ENCODE measurements at regions not wholly inside any gene's neighbourhood (a gene's known extent, or its start where the extent isn't known, plus 50 kb on each side); places are given as distances from the start of the nearest gene placed in this dataset.

DNA sequence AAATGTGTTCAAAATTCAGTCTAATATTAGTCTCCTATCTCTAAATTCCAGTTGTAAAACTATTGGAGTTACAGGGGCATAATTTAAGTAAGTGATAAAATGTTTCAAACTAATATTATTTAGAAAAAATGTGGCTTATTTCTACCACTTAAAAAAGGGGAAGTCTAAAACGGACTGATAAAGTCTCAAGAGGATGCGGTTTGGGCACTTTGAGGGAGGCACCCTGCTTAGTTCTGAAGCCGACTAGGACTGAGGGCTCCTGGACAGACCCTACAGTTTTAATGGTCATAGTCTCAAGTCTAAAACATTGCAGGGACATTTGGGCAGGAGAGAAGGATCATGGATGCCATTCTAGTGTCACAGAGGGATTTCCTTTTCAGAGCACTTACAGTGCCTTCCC is 566.3 kb downstream of the NR2F2 start:
- no peak overlapping the region for H3K4me3 Mint-ChIP-seq
- no peaks in the 10 kb centered on the region for H3K9me3 ChIP-seq (ENCODE audit: control insufficient read depth in 2 of 3, low read length in 3 of 3)
- H3K4me1 ChIP-seq (ENCODE audit: control insufficient read depth in 2 of 2, insufficient read depth in 2 of 2, low read length in 2 of 2) = no peaks in the 10 kb centered on the region
- H3K9me3 Mint-ChIP-seq = peaks cover 0 to 7% (median 5%) of the 10 kb centered on the region in 11 donors
- H3K27me3 ChIP-seq (ENCODE audit: control insufficient read depth in 2 of 2, insufficient read depth in 2 of 2, low read length in 2 of 2) = no peaks in the 10 kb centered on the region
- H3K4me1 Mint-ChIP-seq = peaks cover 0 to 5% (median 0%) of the 10 kb centered on the region in 7 donors
- peaks cover 0 to 11% (median 0%) of the 10 kb centered on the region in 5 donors for H3K27me3 Mint-ChIP-seq
- H3K27ac Mint-ChIP-seq = no peak overlapping the region
- H3K36me3 Mint-ChIP-seq = no peaks in the 10 kb centered on the region
- DNase-seq (no peak), ATAC-seq (no peak)
- intact Hi-C loops (cut with micrococcal nuclease) = no loop called here
- ChIA-PET CTCF (interaction anchor here (0.6 kb wide), 1 partner anchor 1634 kb away, joined by 5 read pairs; no protein-coding TSS in a partner anchor), POLR2A (no interaction called here)
- no peak overlapping the region for H3K4me3 ChIP-seq (ENCODE audit: low read length)
- no peak overlapping the region for H3K27ac ChIP-seq (ENCODE audit: low read depth, low read length)
- H3K36me3 ChIP-seq (ENCODE audit: control insufficient read depth in 2 of 3, insufficient read depth in 3 of 3, low read length in 3 of 3) = no peaks in the 10 kb centered on the region

DNA sequence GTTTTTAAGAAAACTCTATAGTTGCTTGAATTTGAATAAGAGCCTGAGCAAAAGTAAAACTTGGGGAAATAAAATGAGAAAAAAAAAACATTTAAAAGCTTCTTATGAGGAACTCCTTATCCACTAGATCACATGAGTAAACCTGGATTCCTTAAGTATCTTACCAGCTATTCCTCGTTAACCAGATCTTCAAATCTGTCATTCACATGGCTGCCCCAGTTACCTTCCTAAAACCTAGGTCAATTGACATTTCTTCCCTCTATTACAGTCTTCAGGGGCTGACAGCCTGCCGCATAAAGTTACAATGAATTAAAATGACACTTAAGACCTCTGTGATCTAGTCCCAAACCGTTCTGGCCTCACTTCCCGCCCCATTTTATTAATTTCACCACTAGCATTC is 583.6 kb downstream of the NR2F2 start:
- no peaks in the 10 kb centered on the region for H3K36me3 ChIP-seq (ENCODE audit: control insufficient read depth in 2 of 3, insufficient read depth in 3 of 3, low read length in 3 of 3)

DNA sequence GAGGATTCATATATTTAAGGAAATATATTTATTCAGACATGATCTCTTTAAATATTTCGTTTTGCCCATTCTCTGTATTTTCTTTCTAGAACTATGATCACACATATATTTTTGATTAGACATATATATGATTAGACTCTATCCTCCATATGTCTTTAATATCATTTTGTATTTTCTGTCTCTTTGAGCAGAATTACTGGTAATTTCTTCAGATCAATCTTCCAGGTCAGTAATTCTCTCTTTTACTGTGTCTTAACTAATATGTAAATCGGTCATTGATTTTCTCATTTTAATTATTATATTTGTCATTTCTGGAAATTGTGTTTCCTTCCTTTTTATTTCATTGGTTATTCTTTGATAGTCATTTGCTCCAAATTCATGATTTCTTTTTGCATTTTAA is 586.2 kb downstream of the NR2F2 start:
- H3K9me3 Mint-ChIP-seq = peaks cover 3 to 50% (median 19%) of the 10 kb centered on the region in 11 donors
- H3K36me3 Mint-ChIP-seq = peaks cover 0 to 6% (median 0%) of the 10 kb centered on the region in 5 donors
- Histone ChIP-seq H3K27me3 (ENCODE audit: control insufficient read depth in 2 of 2, insufficient read depth in 2 of 2, low read length in 2 of 2) (no peaks in the 10 kb centered on the region), H3K9me3 (ENCODE audit: control insufficient read depth in 2 of 3, low read length in 3 of 3) (peaks cover 0 to 6% (median 0%) of the 10 kb centered on the region in 3 experiments), H3K4me1 (ENCODE audit: control insufficient read depth in 2 of 2, insufficient read depth in 2 of 2, low read length in 2 of 2) (no peaks in the 10 kb centered on the region), H3K4me3 (ENCODE audit: low read length) (no peak overlapping the region), H3K27ac (ENCODE audit: low read depth, low read length) (no peak overlapping the region), H3K36me3 (ENCODE audit: control insufficient read depth in 2 of 3, insufficient read depth in 3 of 3, low read length in 3 of 3) (no peaks in the 10 kb centered on the region)
- H3K27me3 Mint-ChIP-seq = peaks cover 0 to 4% (median 0%) of the 10 kb centered on the region in 5 donors
- ATAC-seq (no peak), DNase-seq (no peak)
- POLR2A ChIA-PET = no interaction called here
- CTCF ChIA-PET = no interaction called here
- H3K27ac Mint-ChIP-seq = no peak overlapping the region
- H3K4me3 Mint-ChIP-seq = no peak overlapping the region
- no peaks in the 10 kb centered on the region for H3K4me1 Mint-ChIP-seq
- intact Hi-C loops (cut with micrococcal nuclease) = no loop called here

More for the DNA sequence above, 583.6 kb downstream of the NR2F2 start:
- no peaks in the 10 kb centered on the region for H3K27me3 Mint-ChIP-seq
- peaks cover 0 to 6% (median 0%) of the 10 kb centered on the region in 5 donors for H3K36me3 Mint-ChIP-seq
- no peak overlapping the region for H3K4me3 ChIP-seq (ENCODE audit: low read length)
- peaks cover 0 to 6% (median 0%) of the 10 kb centered on the region in 3 experiments for H3K9me3 ChIP-seq (ENCODE audit: control insufficient read depth in 2 of 3, low read length in 3 of 3)
- no peaks in the 10 kb centered on the region for H3K27me3 ChIP-seq (ENCODE audit: control insufficient read depth in 2 of 2, insufficient read depth in 2 of 2, low read length in 2 of 2)
- DNase-seq = no peak
- ChIA-PET POLR2A (no interaction called here), CTCF (no interaction called here)
- no peaks in the 10 kb centered on the region for H3K4me1 Mint-ChIP-seq
- H3K4me1 ChIP-seq (ENCODE audit: control insufficient read depth in 2 of 2, insufficient read depth in 2 of 2, low read length in 2 of 2) = no peaks in the 10 kb centered on the region
- no peak overlapping the region for H3K27ac ChIP-seq (ENCODE audit: low read depth, low read length)
- H3K27ac Mint-ChIP-seq = no peak overlapping the region
- intact Hi-C loops (cut with micrococcal nuclease) = no loop called here
- peaks cover 3 to 35% (median 14%) of the 10 kb centered on the region in 11 donors for H3K9me3 Mint-ChIP-seq
- no peak overlapping the region for H3K4me3 Mint-ChIP-seq
- ATAC-seq = no peak

DNA sequence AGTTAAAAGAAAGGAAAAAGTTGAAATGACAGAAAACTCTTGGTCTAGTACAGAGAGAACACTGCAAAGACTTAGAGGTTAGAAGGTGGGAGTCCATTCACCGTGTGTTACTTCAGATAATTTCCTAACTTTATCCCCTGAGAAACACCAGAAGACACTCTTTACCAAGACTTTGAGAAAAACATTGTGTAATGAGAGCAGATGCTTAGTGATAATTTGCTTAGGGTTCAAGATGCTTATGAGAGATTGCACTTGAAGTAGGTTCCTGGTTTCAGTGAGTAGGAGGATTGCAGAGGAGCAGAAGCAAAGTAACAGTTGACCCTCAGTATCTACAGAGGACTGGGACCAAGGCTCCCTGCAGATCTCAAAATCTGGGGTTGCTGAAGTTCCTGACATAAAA is 594.1 kb downstream of the NR2F2 start:
- H3K27me3 ChIP-seq (ENCODE audit: control insufficient read depth in 2 of 2, insufficient read depth in 2 of 2, low read length in 2 of 2) = no peaks in the 10 kb centered on the region
- ChIA-PET CTCF (no interaction called here), POLR2A (no interaction called here)
- no peak overlapping the region for H3K27ac ChIP-seq (ENCODE audit: low read depth, low read length)
- peaks cover 0 to 20% (median 6%) of the 10 kb centered on the region in 11 donors for H3K9me3 Mint-ChIP-seq
- DNase-seq (no peak), ATAC-seq (no peak)
- H3K4me1 Mint-ChIP-seq = no peaks in the 10 kb centered on the region
- H3K4me1 ChIP-seq (ENCODE audit: control insufficient read depth in 2 of 2, insufficient read depth in 2 of 2, low read length in 2 of 2) = no peaks in the 10 kb centered on the region
- H3K4me3 Mint-ChIP-seq = no peak overlapping the region
- no peaks in the 10 kb centered on the region for H3K36me3 Mint-ChIP-seq
- no peaks in the 10 kb centered on the region for H3K9me3 ChIP-seq (ENCODE audit: control insufficient read depth in 2 of 3, low read length in 3 of 3)
- H3K36me3 ChIP-seq (ENCODE audit: control insufficient read depth in 2 of 3, insufficient read depth in 3 of 3, low read length in 3 of 3) = no peaks in the 10 kb centered on the region
- H3K27me3 Mint-ChIP-seq = peaks cover 0 to 15% (median 3%) of the 10 kb centered on the region in 5 donors
- intact Hi-C loops (cut with micrococcal nuclease) = no loop called here
- H3K27ac Mint-ChIP-seq = no peak overlapping the region
- no peak overlapping the region for H3K4me3 ChIP-seq (ENCODE audit: low read length)

DNA sequence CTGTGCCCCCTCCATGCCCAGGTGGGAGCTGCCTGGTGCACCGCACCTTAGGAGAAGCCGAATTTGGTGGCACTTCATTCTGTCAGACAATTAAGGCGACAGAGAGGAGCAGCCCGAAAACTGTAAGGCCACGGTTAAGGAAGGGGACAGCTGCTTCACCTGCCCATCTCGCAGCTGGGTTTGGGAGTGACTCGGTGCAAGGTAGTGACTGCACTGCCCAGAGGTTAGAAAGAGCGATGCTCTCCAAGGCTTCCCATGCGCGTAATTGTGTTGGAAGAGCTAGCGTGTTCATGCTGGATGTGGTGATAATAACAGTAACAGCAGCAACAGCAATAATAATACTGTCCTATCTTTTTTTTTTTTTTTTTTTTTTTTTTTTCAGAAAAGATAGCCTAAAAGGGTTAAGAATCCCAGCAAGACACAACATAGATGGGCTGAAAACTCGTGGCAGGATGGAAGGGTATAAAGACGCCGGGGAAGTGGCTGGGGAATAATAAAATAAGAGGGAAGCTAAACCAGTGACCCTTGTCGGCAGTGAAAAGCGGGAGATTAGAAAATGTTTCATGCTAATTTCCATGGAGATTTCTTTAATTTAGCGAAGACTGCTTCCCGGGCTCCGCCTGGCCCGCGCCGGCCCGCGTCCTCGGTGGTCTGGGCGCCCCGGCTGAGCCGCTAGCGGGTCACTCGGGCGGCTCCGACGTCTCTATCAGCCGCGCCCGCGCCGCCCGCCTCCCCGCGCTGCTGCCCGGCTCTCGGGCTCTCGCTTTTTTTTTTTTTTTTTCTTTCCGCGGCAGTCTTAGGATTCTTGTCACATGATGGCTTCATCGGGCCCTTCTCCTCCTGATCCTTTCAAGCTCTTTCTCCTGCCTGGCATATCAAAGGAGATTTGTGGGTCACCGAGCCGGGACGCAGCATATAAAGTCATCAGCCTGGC is 617.1 kb downstream of the NR2F2 start:
- ATAC-seq (no peak), DNase-seq (no peak)
- intact Hi-C loops (cut with micrococcal nuclease) = no loop called here
- Mint-ChIP-seq H3K27ac (no peak overlapping the region), H3K36me3 (peaks cover 0 to 4% (median 0%) of the 10 kb centered on the region in 5 donors), H3K4me1 (peaks cover 0 to 2% (median 0%) of the 10 kb centered on the region in 7 donors), H3K9me3 (peaks cover 0 to 18% (median 4%) of the 10 kb centered on the region in 11 donors), H3K27me3 (peaks cover 27 to 72% (median 38%) of the 10 kb centered on the region in 5 donors), H3K4me3 (no peak overlapping the region)
- no peaks in the 10 kb centered on the region for H3K9me3 ChIP-seq (ENCODE audit: control insufficient read depth in 2 of 3, low read length in 3 of 3)
- no peaks in the 10 kb centered on the region for H3K36me3 ChIP-seq (ENCODE audit: control insufficient read depth in 2 of 3, insufficient read depth in 3 of 3, low read length in 3 of 3)
- H3K4me1 ChIP-seq (ENCODE audit: control insufficient read depth in 2 of 2, insufficient read depth in 2 of 2, low read length in 2 of 2) = no peaks in the 10 kb centered on the region
- H3K27me3 ChIP-seq (ENCODE audit: control insufficient read depth in 2 of 2, insufficient read depth in 2 of 2, low read length in 2 of 2) = peaks cover 0 to 4% of the 10 kb centered on the region in 2 donors
- no peak overlapping the region for H3K27ac ChIP-seq (ENCODE audit: low read depth, low read length)
- no peak overlapping the region for H3K4me3 ChIP-seq (ENCODE audit: low read length)
- ChIA-PET POLR2A (no interaction called here), CTCF (no interaction called here)

DNA sequence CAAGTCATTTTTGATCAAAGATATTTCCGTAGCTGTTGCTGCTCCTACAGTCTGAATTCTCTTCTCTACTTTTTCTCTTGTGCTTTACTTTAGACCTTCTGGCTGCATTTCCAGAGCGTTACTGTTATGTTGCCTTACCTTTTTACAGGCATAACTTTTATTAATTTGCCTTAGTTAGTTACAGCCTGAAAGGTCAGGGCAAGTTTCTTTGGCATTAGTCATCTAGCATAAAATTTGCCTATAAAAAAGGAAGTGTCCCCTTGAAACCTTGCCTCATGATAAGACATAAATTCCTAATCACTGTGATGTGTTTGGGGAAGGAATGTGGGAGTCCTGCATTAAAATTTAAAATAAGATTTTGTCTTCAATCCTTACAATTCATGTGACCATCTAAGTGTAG is 618.5 kb downstream of the NR2F2 start:
- no peaks in the 10 kb centered on the region for H3K4me1 ChIP-seq (ENCODE audit: control insufficient read depth in 2 of 2, insufficient read depth in 2 of 2, low read length in 2 of 2)
- no peaks in the 10 kb centered on the region for H3K27me3 ChIP-seq (ENCODE audit: control insufficient read depth in 2 of 2, insufficient read depth in 2 of 2, low read length in 2 of 2)
- Mint-ChIP-seq H3K4me1 (peaks cover 0 to 2% (median 0%) of the 10 kb centered on the region in 7 donors), H3K27me3 (peaks cover 27 to 73% (median 38%) of the 10 kb centered on the region in 5 donors), H3K36me3 (peaks cover 0 to 4% (median 0%) of the 10 kb centered on the region in 5 donors), H3K9me3 (peaks cover 0 to 18% (median 0%) of the 10 kb centered on the region in 11 donors), H3K27ac (no peak overlapping the region), H3K4me3 (no peak overlapping the region)
- no peak overlapping the region for H3K4me3 ChIP-seq (ENCODE audit: low read length)
- ChIA-PET POLR2A (no interaction called here), CTCF (no interaction called here)
- no peaks in the 10 kb centered on the region for H3K9me3 ChIP-seq (ENCODE audit: control insufficient read depth in 2 of 3, low read length in 3 of 3)
- no peak for ATAC-seq
- H3K36me3 ChIP-seq (ENCODE audit: control insufficient read depth in 2 of 3, insufficient read depth in 3 of 3, low read length in 3 of 3) = no peaks in the 10 kb centered on the region
- H3K27ac ChIP-seq (ENCODE audit: low read depth, low read length) = no peak overlapping the region
- no peak for DNase-seq
- intact Hi-C loops (cut with micrococcal nuclease) = no loop called here

DNA sequence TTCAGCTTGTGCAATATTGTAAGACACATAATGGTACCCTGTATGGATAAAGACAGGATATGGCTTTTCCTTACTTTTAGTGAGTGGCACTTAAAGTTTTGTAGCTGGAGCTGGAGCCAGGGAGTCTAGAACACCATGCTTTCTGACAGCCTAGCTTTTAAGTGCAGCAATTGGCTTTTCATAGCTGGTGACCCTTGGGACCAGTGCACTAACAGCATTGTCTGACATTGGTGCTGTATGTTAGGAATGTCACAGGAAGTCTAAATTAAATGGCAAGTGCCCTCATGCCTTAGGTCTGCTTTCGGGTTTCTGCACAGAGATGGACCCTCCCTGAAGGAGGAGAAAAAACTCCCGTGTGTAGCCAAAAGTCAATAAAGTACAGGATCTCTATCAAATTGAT is 628.2 kb downstream of the NR2F2 start:
- Histone ChIP-seq H3K36me3 (ENCODE audit: control insufficient read depth in 2 of 3, insufficient read depth in 3 of 3, low read length in 3 of 3) (no peaks in the 10 kb centered on the region), H3K27ac (ENCODE audit: low read depth, low read length) (no peak overlapping the region), H3K4me1 (ENCODE audit: control insufficient read depth in 2 of 2, insufficient read depth in 2 of 2, low read length in 2 of 2) (no peaks in the 10 kb centered on the region), H3K9me3 (ENCODE audit: control insufficient read depth in 2 of 3, low read length in 3 of 3) (no peaks in the 10 kb centered on the region), H3K27me3 (ENCODE audit: control insufficient read depth in 2 of 2, insufficient read depth in 2 of 2, low read length in 2 of 2) (no peaks in the 10 kb centered on the region), H3K4me3 (ENCODE audit: low read length) (no peak overlapping the region)
- ChIA-PET CTCF (no interaction called here), POLR2A (no interaction called here)
- intact Hi-C loops (cut with micrococcal nuclease) = no loop called here
- no peak overlapping the region for H3K4me3 Mint-ChIP-seq
- H3K9me3 Mint-ChIP-seq = peaks cover 0 to 11% (median 3%) of the 10 kb centered on the region in 11 donors
- no peak overlapping the region for H3K27ac Mint-ChIP-seq
- no peaks in the 10 kb centered on the region for H3K36me3 Mint-ChIP-seq
- peaks cover 0 to 7% (median 0%) of the 10 kb centered on the region in 5 donors for H3K27me3 Mint-ChIP-seq
- no peaks in the 10 kb centered on the region for H3K4me1 Mint-ChIP-seq
- DNase-seq = no peak
- no peak for ATAC-seq
